H1 (cell line): ENCODE measurements at regions not wholly inside any gene's neighbourhood (a gene's known extent, or its start where the extent isn't known, plus 50 kb on each side); places are given as distances from the start of the nearest gene placed in this dataset.

Experiments
- BACH1 ChIP-seq: IDR thresholded peaks from 2 replicates; pipeline ENCODE4 v1.6.1; 2012; ENCODE audit warnings: low read length, improper control_type of control experiment
- CEBPB ChIP-seq: IDR thresholded peaks from 2 replicates; pipeline ENCODE4 v1.6.1; 2012; ENCODE audit warnings: low read depth, low read length
- CHD2 ChIP-seq: IDR thresholded peaks from 2 replicates; pipeline ENCODE4 v1.6.1; 2012; ENCODE audit warnings: low read length, improper control_type of control experiment
- CTCF ChIP-seq, 3 experiments: IDR thresholded peaks; 1 replicate in 2 of 3; 2 replicates in 1 of 3; pipeline versions ENCODE4 v1.5.1 to v1.6.1; 2011; ENCODE audit warnings: low read length in 3 of 3, mild to moderate bottlenecking in 3 of 3, inconsistent platforms in 2 of 3, low read depth in 1 of 3, moderate library complexity in 1 of 3; ENCODE audit not compliant: insufficient read depth in 1 of 3; ENCODE audit errors: control extremely low read depth in 1 of 3
- E2F6 ChIP-seq: IDR thresholded peaks from 2 replicates; pipeline ENCODE4 v1.6.1; 2012; ENCODE audit warnings: inconsistent platforms
- EP300 ChIP-seq, 2 experiments: IDR thresholded peaks; 1 replicate in 1 of 2; 2 replicates in 1 of 2; pipeline ENCODE4 v1.6.1; 2011 to 2012; ENCODE audit warnings: low read depth in 2 of 2, low read length in 2 of 2, mild to moderate bottlenecking in 2 of 2, borderline replicate concordance in 1 of 2, inconsistent platforms in 1 of 2, moderate library complexity in 1 of 2
- EZH2 ChIP-seq: fragments of 200-600 bp; sonication (generic); IDR thresholded peaks from 2 replicates; pipeline ENCODE4 v1.7.1; 2012; ENCODE audit warnings: low read depth, mild to moderate bottlenecking, moderate library complexity, low read length, inconsistent platforms; ENCODE audit not compliant: severe bottlenecking
- JUND ChIP-seq: IDR thresholded peaks from 2 replicates; pipeline ENCODE4 v1.6.1; 2011; ENCODE audit warnings: mild to moderate bottlenecking, improper control_type of control experiment, low read length
- POLR2A ChIP-seq, 2 experiments: IDR thresholded peaks; 1 replicate in 1 of 2; 2 replicates in 1 of 2; pipeline ENCODE4 v1.6.1; 2011; ENCODE audit warnings: low read depth in 2 of 2, low read length in 2 of 2, mild to moderate bottlenecking in 2 of 2; ENCODE audit errors: control extremely low read depth in 1 of 2
- POLR2AphosphoS5 ChIP-seq: IDR thresholded peaks from 2 replicates; pipeline ENCODE4 v1.6.1; 2011; ENCODE audit warnings: low read depth, low read length
- RAD21 ChIP-seq, 2 experiments: IDR thresholded peaks in 1 of 2; conservative IDR thresholded peaks in 1 of 2; 2 replicates each; pipeline ENCODE4 v1.6.1; 2011; ENCODE audit warnings: low read depth in 2 of 2, low read length in 2 of 2, improper control_type of control experiment in 1 of 2, inconsistent platforms in 1 of 2, mild to moderate bottlenecking in 1 of 2, moderate library complexity in 1 of 2
- RXRA ChIP-seq: IDR thresholded peaks from 2 replicates; pipeline ENCODE4 v1.6.1; 2011; ENCODE audit warnings: low read depth, mild to moderate bottlenecking, low read length, moderate library complexity; ENCODE audit not compliant: insufficient read depth
- TAF7 ChIP-seq: optimal IDR thresholded peaks from 2 replicates; pipeline ENCODE3; 2011; ENCODE audit warnings: low read depth, mild to moderate bottlenecking, inconsistent platforms, low read length, moderate library complexity, borderline replicate concordance
- ZNF274 ChIP-seq: IDR thresholded peaks from 2 replicates; pipeline ENCODE4 v1.7.0; 2012; ENCODE audit warnings: low read length, borderline replicate concordance; ENCODE audit errors: extremely low read depth

- TF ChIP-seq TAF7: no peak
- no peak for TF ChIP-seq RAD21 (IDR thresholded peaks at IDR 0.05 in 1 of 2, conservative IDR thresholded peaks at IDR 0.05 in 1 of 2; ENCODE audit: low read depth in 2 of 2, low read length in 2 of 2)
- TF ChIP-seq E2F6: no peak
- no peak for TF ChIP-seq CTCF (IDR thresholded peaks at IDR 0.05; ENCODE audit: control extremely low read depth in 1 of 3, insufficient read depth in 1 of 3, low read depth in 1 of 3, low read length in 3 of 3)
- TF ChIP-seq ZNF274: no peak
- TF ChIP-seq POLR2A (IDR thresholded peaks at IDR 0.05; ENCODE audit: control extremely low read depth in 1 of 2, low read depth in 2 of 2, low read length in 2 of 2): no peak
- TF ChIP-seq CEBPB: peak; percentile 47; the same call in 1 of the 2 replicates
- no peak for TF ChIP-seq POLR2AphosphoS5
- TF ChIP-seq EZH2: no peak
- TF ChIP-seq RXRA: no peak
- TF ChIP-seq BACH1: no peak
- no peak for TF ChIP-seq CHD2
- TF ChIP-seq JUND: no peak
- TF ChIP-seq EP300 (IDR thresholded peaks at IDR 0.05; ENCODE audit: borderline replicate concordance in 1 of 2, low read depth in 2 of 2, low read length in 2 of 2): no peak
Measured at GRCh38 chr7:155188821-155189581, 108.7 kb upstream of the INSIG1 start.
